DMS153 (cell line): ENCODE measurements at regions not wholly inside any gene's neighbourhood (a gene's known extent, or its start where the extent isn't known, plus 50 kb on each side); places are given as distances from the start of the nearest gene placed in this dataset.
"Not testable (repeated sequence)": the region's sequence is repeated elsewhere in the genome, so short reads cannot be mapped to it uniquely, and the experiment has no call there.

ENCODE experiments used
- DNase-seq: peaks from one replicate; lab custom pipeline; 2025; lab: John Stamatoyannopoulos, UW

GRCh38 chr6:73943930-73944652 is 248.1 kb downstream of the CD109 start:
- DNase-seq: no peak

DNA sequence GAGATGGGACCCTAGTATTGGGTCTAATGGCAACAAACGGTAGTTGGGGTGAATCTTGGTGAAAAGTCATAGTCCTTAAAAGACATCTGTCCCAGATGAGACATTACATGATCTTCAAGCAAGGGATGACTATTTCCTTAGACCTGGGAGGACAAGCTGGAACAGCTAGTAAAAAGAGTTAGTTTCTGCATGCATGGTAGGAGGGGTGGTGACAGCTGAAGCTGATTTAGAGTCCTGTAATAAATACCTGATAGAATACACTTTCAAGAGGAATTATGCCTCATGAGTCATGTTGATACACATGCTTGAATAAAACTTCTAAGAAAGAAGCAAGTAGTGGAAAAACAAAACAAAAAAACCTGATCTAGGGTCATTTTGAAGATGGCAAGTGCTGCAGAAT is 247.4 kb downstream of the CD109 start:
- no peak for DNase-seq

DNA sequence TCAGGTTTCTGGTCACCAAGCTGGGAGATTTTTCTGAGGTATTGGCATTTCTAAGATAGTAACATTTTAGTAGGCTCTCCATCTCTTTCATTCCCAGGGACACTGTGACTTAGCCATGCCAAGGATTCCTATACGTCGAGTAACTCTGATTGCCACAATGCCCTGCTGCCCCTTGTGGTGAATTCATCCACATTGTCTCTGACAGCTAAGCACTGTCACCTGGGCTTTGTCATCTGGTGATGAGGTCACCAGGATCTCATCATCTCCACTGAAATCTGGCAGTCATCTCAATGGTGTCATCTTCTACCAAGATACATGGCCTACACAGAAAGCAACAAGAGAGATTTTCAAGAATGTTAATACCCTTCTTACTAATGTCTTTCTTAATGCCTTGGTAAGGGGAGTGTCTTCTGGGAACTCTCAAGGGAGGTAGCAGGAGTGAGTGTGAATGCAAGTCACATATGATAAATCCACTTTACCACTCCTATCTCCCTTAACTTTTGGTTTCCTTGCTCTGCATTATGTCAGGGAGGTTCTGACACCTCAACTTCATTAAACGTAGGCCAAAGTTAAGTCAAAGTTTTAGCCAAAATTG is 246.7 kb downstream of the CD109 start:
- no peak for DNase-seq

DNA sequence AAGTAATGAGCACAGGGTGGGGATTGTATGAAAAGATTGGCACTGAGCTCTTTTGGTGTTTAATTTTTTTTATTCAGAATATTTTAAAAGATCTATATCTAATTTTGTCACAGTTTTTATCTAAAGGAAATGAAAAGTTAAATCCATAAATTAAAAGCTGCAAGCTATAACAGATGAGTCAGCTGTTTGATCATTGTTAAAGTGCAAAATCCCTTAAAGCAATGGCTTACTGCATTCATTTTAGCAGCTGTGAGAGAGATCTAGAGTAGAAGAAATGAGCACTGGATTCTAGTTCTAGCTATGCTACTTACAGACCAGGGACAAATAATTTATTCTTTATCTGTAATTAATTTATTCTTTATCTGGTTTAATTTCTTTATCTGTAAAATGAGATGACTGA is 245.9 kb downstream of the CD109 start:
- DNase-seq: no peak

DNA sequence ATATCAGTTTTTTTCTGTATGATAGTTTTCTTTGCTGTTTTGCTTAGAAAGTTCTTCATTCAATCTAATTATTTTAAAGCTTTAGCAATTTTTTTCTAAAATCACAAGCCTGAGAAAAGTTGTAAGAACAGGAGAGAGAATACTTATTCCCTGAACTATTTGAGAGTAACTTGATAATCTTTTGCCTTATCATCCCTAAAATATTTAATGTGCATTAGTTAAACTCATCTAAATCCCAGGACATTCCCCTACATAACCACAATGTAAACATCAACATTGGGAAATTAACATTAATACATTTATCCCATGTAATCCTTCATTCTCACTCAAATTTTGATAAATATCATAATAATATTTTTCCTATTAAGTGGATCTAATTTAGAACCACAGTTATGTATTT is 241.8 kb downstream of the CD109 start:
- DNase-seq: no peak

DNA sequence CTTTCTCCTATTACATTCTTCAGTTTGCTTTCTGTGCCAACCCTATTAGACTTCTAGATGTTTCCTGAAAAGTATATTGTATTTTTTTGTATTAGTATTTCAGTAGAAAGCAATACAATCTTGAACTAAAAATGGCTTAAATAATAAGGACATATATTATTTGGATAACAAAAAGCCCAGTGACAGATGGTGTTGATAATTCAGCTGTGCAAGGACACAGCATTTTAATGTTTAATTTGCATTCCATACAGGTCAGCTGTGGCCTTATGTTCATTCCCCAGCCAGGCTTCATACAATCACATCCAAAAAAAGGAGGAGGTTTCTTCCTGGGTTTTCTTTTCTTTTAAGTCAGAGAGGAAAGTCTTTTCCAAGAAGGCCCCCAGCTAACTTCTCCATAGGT is 236.9 kb downstream of the CD109 start:
- no peak for DNase-seq

GRCh38 chr6:73929405-73929804 is 233.4 kb downstream of the CD109 start:
- DNase-seq: no peak

DNA sequence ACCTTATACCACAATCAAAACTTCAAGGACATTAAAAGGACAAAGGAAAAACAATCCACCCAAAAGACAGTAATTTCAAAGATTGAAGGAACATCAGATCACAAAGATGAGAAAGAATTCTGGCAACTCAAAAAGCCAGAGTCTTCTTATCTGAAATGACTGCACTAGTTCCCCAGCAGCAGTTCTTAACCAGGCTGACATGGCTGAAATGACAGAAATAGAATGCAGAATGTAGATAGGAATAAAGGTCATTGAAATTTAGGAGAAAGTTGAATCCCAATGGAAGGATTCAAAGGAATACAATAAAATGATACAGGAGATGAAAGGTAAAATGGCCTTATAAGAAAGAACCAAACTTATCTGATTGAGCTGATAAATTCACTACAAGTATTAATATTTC is 231.4 kb downstream of the CD109 start:
- DNase-seq: no peak

DNA sequence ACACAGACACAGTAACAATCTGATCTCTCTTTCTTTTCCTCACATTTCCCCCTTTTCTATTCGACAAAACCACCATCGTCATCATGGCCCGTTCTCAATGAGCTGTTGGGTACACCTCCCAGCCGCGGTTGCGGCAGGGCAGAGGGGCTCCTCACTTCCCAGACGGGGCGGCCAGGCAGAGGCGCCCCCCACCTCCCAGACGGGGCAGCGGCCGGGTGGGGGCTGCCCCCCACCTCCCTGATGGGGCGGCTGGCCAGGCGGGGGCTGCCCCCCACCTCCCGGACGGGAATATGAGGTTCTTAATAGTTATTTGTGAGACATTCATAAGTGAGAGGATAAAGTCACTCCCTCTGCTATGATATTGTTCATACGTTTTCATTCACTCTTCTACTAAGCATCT is 229.7 kb downstream of the CD109 start:
- DNase-seq: not testable (repeated sequence)

GRCh38 chr6:73923905-73924485 is 228.0 kb downstream of the CD109 start:
- DNase-seq: no peak

GRCh38 chr6:73903155-73903554 is 207.2 kb downstream of the CD109 start:
- DNase-seq: no peak

DNA sequence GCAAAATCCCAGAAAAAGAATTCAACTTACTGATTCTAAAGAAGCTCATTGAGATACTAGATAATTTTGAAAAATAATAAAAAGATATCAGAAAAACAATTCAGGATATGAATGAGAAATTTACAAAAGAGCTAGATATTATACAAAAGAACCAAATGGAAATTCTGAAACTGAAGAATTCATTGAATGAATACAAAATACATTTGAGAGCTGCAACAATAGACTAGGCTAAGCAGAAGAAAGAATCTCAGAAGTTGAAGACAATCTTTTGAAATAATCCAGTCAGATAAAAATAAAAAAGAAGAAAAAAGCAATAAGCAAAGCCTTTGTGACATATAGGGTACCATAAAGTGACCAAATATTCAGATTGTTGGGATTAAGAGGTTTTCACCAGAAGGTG is 206.0 kb downstream of the CD109 start:
- DNase-seq: no peak

- DNase-seq: no peak
These were observed 205.3 kb downstream of the CD109 start for GRCh38 chr6:73901311-73901710.

DNA sequence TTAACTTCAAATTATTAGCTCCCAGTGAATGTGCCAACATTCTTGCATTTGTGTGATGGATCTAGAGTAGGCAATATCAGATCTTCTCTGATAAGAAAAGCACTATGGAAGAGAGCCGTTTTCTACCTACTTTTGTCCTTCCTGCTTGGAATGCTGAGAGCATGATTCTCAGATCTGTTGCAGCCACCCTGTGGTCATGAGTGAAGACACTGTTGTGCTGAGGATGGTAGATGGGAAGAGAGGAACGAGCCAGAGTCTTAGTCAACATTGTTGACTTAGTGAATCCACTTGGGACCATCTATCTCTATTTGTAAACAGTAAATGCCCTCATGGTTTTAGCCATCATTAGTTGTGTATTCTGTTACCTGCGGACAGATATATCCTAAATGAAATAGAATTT is 202.6 kb downstream of the CD109 start:
- DNase-seq: no peak

- DNase-seq: no peak
These were observed 197.7 kb downstream of the CD109 start for GRCh38 chr6:73893696-73894095.

DNA sequence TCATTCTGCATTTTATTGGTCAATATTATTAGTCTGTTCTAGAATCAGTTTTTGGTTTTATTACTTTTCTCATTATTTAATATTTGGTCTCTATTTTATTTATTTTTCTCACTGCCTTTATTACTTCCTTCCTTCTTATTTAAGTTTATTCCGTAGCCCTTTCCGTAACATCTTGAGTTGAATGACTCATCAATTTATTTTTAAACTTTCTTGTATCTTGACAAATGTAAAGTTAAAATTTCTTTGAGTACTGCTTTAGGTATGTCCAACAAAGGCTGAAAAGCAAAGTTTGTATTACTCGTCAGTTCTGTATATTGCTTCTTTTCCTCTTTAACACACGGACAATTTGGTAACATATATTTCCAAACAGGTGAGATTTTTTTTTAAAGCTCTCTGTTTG is 192.0 kb downstream of the CD109 start:
- DNase-seq: no peak

DNA sequence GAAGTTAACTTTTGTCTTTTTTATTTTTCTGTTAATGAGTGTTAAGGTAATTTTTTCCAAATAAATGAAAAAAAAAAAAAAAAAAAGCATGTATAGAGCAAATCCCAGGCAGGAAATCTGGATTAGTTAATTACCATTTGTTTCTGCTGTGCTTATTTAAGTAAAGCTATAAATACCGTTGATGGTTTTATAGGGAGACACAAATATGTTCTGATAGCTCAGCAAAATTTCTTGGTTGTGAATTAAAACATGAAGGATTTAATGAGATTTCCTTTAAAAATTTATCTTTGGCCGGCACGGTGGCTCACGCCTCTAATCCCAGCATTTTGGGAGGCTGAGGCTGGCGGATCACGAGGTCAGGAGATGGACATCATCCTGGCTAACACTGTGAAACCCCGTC is 189.4 kb downstream of the CD109 start:
- DNase-seq: no peak

DNA sequence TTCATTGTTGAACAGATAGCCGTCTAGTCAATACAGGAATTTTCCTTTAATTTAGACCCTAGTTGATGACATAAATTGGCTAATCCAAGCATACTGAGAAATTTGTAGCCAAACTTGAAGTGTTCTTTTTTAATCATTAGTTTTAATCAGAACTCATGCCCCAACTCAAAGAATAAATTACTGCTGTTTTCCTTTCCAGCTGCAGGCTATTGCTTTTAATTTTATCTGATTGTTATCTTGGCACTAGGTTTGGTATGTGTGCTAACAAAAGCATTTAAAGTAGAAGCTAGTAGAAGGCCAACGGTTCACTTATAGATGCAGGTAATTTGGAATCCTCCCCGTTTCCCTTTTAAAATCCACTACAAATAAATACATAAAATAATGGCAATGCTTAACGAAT is 188.5 kb downstream of the CD109 start:
- no peak for DNase-seq

- no peak for DNase-seq
These were observed 183.7 kb downstream of the CD109 start for GRCh38 chr6:73879501-73880293.

DNA sequence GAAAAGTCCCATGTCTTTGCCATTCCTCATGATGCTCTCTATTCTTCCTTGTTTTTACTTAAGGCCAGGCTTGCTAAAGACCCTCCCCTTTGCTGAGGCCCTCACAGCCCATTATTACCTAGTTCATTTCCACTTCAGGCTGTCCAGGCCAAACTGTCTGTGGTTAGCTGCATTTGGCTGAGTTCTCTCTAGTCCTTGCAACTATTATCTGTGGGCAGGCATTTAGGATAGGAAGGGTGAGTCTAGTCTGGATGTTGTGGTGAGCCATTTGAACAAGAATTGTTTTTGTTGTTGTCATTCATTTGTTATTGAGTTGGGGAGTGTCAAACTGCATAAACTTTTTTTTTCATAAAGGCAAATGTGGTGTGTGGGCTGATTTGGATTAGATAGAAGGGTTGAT is 182.4 kb downstream of the CD109 start:
- DNase-seq: no peak
